Activated naive CD4-positive, alpha-beta T cell treated with anti-CD3 and anti-CD28 coated beads, Interleukin-2, amount 50 U/mL, for 24 hours (primary cell): ENCODE measurements at regions not wholly inside any gene's neighbourhood (a gene's known extent, or its start where the extent isn't known, plus 50 kb on each side); places are given as distances from the start of the nearest gene placed in this dataset.

Source experiments
- H3K27ac Mint-ChIP-seq: one replicate; pipeline ENCODE4 v1.8.0; 2021; ENCODE audit warnings: mild to moderate bottlenecking, mixed read lengths
- H3K27me3 Mint-ChIP-seq: one replicate; pipeline ENCODE4 v1.8.0; 2021; ENCODE audit warnings: mixed read lengths
- H3K36me3 Mint-ChIP-seq: one replicate; pipeline ENCODE4 v1.8.0; 2021; ENCODE audit warnings: mixed read lengths
- H3K4me1 Mint-ChIP-seq: one replicate; pipeline ENCODE4 v1.8.0; 2021; ENCODE audit warnings: mixed read lengths
- H3K4me3 Mint-ChIP-seq: one replicate; pipeline ENCODE4 v1.8.0; 2021; ENCODE audit warnings: mild to moderate bottlenecking, mixed read lengths
- H3K9me3 Mint-ChIP-seq: one replicate; pipeline ENCODE4 v1.8.0; 2021; ENCODE audit warnings: mixed read lengths

DNA sequence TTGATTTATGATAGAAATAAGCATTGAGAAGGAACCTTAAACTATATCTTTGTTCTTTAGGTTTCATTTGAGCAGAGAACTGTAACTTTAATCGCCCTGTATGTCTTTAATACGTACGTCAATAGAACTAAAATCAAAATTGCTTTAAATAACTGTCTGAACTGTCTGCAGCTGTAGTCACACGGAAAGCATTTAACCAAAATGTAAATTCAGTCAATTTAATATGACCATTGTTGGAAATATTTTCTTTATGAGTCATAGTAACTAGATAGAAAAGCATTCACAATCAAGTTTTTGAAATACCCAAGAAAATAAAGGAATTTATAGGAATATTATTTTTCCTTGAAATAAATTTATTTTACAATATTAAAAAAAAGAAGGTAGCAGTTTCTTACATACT lies 157.1 kb upstream of the CDH6 start:
- H3K36me3 Mint-ChIP-seq, result no peaks in the 10 kb centered on the region
- peaks cover 11% of the 10 kb centered on the region for H3K9me3 Mint-ChIP-seq
- H3K27me3 Mint-ChIP-seq, result no peaks in the 10 kb centered on the region
- no peaks in the 10 kb centered on the region for H3K4me1 Mint-ChIP-seq
- no peak overlapping the region for H3K4me3 Mint-ChIP-seq
- H3K27ac Mint-ChIP-seq, result no peak overlapping the region

DNA sequence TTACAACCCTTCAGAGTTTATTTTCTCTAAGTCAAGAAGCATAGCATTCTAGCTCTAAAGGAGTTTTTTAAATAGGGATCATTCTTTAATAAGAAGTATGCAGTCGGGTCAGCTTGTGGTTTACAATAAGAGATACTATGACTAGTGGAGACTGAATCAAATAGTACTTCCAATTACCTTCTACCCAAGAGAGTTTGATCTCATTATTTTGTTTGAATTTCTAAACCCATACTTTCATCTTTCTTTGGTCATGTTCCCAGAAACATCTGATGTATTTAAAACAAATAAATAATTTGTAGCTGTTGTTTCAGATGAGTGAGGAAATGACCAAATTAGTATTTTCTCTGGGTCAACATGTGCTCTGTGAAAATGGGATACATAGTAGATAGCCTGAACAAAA lies 160.2 kb upstream of the CDH6 start:
- H3K4me3 Mint-ChIP-seq, result no peak overlapping the region
- no peak overlapping the region for H3K27ac Mint-ChIP-seq
- H3K36me3 Mint-ChIP-seq, result no peaks in the 10 kb centered on the region
- H3K4me1 Mint-ChIP-seq, result no peaks in the 10 kb centered on the region
- peaks cover 8% of the 10 kb centered on the region for H3K9me3 Mint-ChIP-seq
- no peaks in the 10 kb centered on the region for H3K27me3 Mint-ChIP-seq

DNA sequence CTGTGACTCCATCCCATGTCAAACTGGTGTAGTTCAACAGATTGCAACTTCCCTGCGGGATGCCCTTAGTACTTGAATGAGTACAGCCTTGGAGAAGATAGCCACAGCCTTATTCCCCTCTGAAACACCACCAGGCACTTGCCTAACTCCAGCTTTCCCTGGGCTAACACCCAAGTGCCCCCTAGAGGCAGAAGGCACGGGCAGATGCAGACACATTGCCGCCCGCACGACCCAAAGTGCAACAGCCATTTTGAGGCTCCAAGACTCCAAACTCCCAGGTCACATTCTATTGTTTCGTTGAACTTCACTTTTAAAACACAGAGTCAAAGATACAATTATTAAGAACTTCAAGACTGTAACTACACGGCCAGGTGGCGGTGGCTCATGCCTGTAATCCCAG lies 163.6 kb upstream of the CDH6 start:
- no peaks in the 10 kb centered on the region for H3K4me1 Mint-ChIP-seq
- H3K4me3 Mint-ChIP-seq, result no peak overlapping the region
- H3K36me3 Mint-ChIP-seq, result no peaks in the 10 kb centered on the region
- no peaks in the 10 kb centered on the region for H3K9me3 Mint-ChIP-seq
- no peak overlapping the region for H3K27ac Mint-ChIP-seq
- no peaks in the 10 kb centered on the region for H3K27me3 Mint-ChIP-seq

DNA sequence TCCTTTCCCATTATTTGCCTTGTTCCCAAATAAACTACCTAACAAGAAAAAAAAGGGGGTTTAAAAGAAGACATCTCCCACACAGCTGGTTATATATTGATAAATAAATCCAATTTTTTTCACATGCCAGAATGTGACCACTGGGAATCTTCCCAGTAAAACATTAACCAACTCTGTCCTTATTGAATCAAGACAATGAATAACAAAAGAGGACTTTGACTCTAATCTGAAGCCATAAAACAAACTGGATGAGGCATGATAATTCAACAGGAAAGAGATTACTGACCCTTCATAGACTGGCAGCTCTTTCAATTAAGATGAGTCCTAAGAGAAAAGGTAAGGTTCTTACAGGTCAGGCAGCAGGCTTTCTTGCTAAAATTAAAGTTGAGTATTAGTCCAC lies 165.8 kb upstream of the CDH6 start:
- Mint-ChIP-seq H3K36me3 (no peaks in the 10 kb centered on the region), H3K9me3 (no peaks in the 10 kb centered on the region), H3K27me3 (no peaks in the 10 kb centered on the region), H3K4me3 (no peak overlapping the region), H3K4me1 (no peaks in the 10 kb centered on the region), H3K27ac (no peak overlapping the region)

- no peaks in the 10 kb centered on the region for H3K27me3 Mint-ChIP-seq
- H3K4me1 Mint-ChIP-seq, result no peaks in the 10 kb centered on the region
- H3K4me3 Mint-ChIP-seq, result no peak overlapping the region
- no peak overlapping the region for H3K27ac Mint-ChIP-seq
- H3K36me3 Mint-ChIP-seq, result no peaks in the 10 kb centered on the region
- no peaks in the 10 kb centered on the region for H3K9me3 Mint-ChIP-seq
Measured at GRCh38 chr5:31023105-31023504, 170.4 kb upstream of the CDH6 start.

DNA sequence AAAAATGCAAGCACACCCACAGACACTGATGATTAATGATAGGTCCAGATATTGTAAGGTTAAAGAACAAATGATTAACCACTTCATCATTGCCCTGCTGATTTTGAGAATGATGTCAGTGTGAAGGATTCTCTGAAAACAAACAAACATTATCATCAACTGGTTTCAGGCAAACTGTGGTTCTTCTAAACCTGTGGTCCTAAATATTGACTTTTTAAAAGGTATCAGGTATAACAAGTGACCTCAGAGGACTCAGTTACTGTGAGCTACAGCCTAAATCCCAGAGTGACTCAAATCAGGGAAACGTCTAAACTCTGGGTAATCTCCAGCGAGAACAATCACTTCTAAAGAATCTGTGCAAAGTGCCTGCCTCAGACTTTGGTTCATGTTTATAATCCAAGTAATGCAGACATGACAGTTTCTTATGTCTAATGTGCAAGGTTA lies 172.3 kb upstream of the CDH6 start:
- no peak overlapping the region for H3K27ac Mint-ChIP-seq

DNA sequence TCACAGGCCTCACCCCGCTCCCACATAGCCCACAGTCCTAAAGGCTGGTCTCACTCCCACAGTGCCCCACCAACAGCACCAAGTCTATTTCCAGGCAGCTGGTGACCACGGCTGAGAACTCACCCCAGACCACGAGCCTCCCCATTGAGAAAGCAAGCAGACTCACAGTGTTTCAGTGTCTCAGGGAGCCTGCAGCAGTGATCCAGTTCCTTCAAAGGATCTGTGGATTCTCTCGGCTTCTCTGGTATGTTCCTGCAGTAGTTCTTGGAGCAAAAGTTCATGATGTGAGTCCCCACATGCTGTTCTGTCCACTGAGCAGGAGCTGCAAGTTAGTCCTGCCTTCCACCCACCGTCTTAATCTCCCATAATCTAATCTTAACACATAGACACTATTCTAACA lies 185.3 kb upstream of the CDH6 start:
- H3K36me3 Mint-ChIP-seq, result no peaks in the 10 kb centered on the region
- no peaks in the 10 kb centered on the region for H3K4me1 Mint-ChIP-seq
- no peak overlapping the region for H3K4me3 Mint-ChIP-seq
- no peaks in the 10 kb centered on the region for H3K27me3 Mint-ChIP-seq
- H3K27ac Mint-ChIP-seq, result no peak overlapping the region
- peaks cover 18% of the 10 kb centered on the region for H3K9me3 Mint-ChIP-seq

More for the DNA sequence above, 172.3 kb upstream of the CDH6 start:
- Mint-ChIP-seq H3K4me1 (no peaks in the 10 kb centered on the region), H3K9me3 (peaks cover 4% of the 10 kb centered on the region), H3K36me3 (no peaks in the 10 kb centered on the region), H3K27me3 (no peaks in the 10 kb centered on the region), H3K4me3 (no peak overlapping the region)

- H3K9me3 Mint-ChIP-seq, result peaks cover 18% of the 10 kb centered on the region
- no peaks in the 10 kb centered on the region for H3K27me3 Mint-ChIP-seq
- H3K4me1 Mint-ChIP-seq, result no peaks in the 10 kb centered on the region
- H3K36me3 Mint-ChIP-seq, result no peaks in the 10 kb centered on the region
- no peak overlapping the region for H3K27ac Mint-ChIP-seq
- no peak overlapping the region for H3K4me3 Mint-ChIP-seq
Measured at GRCh38 chr5:31007672-31008071, 185.8 kb upstream of the CDH6 start.

DNA sequence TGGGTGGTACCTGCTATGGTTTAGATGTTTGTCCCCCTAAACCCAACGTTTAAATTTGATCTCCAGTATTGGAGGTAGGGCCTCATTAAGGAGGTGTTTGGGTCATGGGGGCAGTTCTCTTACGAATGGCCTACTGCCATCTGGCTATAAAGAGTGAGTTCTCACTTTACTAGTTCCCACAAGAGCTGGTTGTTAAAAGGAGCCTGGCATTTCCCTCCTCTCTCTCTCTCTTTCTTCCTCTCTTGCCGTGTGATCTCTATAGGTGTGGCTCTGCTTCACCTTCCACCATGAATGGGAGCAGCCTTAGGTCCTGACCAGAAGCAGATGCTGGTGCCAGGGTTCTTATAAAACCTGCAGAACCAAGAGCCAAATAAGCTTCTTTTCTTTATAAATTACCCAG lies 193.2 kb upstream of the CDH6 start:
- no peak overlapping the region for H3K4me3 Mint-ChIP-seq
- H3K27ac Mint-ChIP-seq, result no peak overlapping the region
- no peaks in the 10 kb centered on the region for H3K36me3 Mint-ChIP-seq
- no peaks in the 10 kb centered on the region for H3K4me1 Mint-ChIP-seq
- peaks cover 9% of the 10 kb centered on the region for H3K9me3 Mint-ChIP-seq
- H3K27me3 Mint-ChIP-seq, result no peaks in the 10 kb centered on the region

DNA sequence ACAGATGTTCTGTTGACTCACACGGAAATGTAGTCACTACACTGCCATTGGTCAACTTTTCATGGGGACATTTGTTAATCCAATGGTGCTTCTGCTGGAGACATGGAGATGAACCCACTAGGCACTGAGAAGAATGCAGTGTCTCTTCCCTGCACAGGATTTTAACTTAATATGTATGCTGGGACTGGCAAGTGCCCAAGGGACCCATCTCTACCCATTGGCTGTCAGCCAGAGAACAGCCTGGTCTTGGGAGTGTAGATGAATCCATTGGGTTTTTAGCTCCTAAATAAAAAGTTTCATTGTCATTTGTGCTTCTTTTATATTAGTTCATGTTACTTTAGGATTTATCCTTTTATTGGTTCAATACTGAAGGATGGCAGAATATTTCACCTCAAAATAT lies 195.8 kb upstream of the CDH6 start:
- no peaks in the 10 kb centered on the region for H3K4me1 Mint-ChIP-seq
- H3K27ac Mint-ChIP-seq, result no peak overlapping the region
- no peaks in the 10 kb centered on the region for H3K9me3 Mint-ChIP-seq
- H3K27me3 Mint-ChIP-seq, result no peaks in the 10 kb centered on the region
- H3K36me3 Mint-ChIP-seq, result no peaks in the 10 kb centered on the region
- no peak overlapping the region for H3K4me3 Mint-ChIP-seq

GRCh38 chr5:30994902-30995301 lies 198.6 kb upstream of the CDH6 start:
- Mint-ChIP-seq H3K4me3 (no peak overlapping the region), H3K9me3 (no peaks in the 10 kb centered on the region), H3K27me3 (no peaks in the 10 kb centered on the region), H3K36me3 (no peaks in the 10 kb centered on the region), H3K4me1 (no peaks in the 10 kb centered on the region), H3K27ac (no peak overlapping the region)

DNA sequence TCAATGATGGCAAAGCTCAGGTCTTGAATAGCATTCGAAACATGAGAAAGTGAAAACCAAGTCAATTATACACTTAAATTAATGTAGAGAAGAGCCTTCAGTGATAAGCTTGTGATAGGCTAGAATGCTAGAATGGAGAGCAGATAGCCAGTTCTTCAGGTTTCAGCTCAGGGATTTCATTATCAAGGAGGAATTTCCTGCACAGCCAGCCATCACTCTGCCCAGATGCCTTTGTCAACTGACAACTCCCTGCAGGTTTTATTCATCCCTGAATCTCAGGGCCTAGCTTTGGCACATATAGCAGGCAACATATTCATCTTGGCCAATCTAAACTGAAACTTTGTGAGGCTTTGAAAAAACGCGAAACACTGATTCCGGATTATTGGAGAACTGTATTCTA lies 199.3 kb upstream of the CDH6 start:
- no peaks in the 10 kb centered on the region for H3K4me1 Mint-ChIP-seq
- no peaks in the 10 kb centered on the region for H3K9me3 Mint-ChIP-seq
- H3K36me3 Mint-ChIP-seq, result no peaks in the 10 kb centered on the region
- no peaks in the 10 kb centered on the region for H3K27me3 Mint-ChIP-seq
- no peak overlapping the region for H3K4me3 Mint-ChIP-seq
- no peak overlapping the region for H3K27ac Mint-ChIP-seq

- H3K27ac Mint-ChIP-seq, result no peak overlapping the region
- H3K27me3 Mint-ChIP-seq, result no peaks in the 10 kb centered on the region
- no peaks in the 10 kb centered on the region for H3K36me3 Mint-ChIP-seq
- H3K9me3 Mint-ChIP-seq, result peaks cover 2% of the 10 kb centered on the region
- no peaks in the 10 kb centered on the region for H3K4me1 Mint-ChIP-seq
- no peak overlapping the region for H3K4me3 Mint-ChIP-seq
Measured at GRCh38 chr5:30991462-30991861, 202.0 kb upstream of the CDH6 start.

DNA sequence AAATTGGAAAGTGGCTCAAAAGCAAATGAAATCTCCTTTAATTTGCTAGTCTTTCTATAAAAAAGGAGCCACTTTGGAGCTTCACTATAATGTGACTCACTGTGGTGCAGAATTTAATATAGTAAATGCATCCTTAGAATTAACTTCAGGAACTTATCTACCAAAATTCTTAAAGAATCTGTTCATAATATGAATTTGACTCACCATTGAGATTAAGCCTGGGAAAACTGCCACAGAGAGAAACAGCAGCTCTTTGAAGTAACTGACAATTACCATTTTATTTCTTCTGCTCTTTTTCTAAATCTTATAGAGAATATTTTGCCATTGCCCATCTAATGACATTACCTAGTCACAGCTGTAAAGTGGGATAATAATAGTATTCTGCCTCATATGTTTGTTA lies 211.9 kb upstream of the CDH6 start:
- H3K36me3 Mint-ChIP-seq, result no peaks in the 10 kb centered on the region
- H3K4me3 Mint-ChIP-seq, result no peak overlapping the region
- no peaks in the 10 kb centered on the region for H3K27me3 Mint-ChIP-seq
- peaks cover 9% of the 10 kb centered on the region for H3K9me3 Mint-ChIP-seq
- H3K27ac Mint-ChIP-seq, result no peak overlapping the region
- H3K4me1 Mint-ChIP-seq, result no peaks in the 10 kb centered on the region

DNA sequence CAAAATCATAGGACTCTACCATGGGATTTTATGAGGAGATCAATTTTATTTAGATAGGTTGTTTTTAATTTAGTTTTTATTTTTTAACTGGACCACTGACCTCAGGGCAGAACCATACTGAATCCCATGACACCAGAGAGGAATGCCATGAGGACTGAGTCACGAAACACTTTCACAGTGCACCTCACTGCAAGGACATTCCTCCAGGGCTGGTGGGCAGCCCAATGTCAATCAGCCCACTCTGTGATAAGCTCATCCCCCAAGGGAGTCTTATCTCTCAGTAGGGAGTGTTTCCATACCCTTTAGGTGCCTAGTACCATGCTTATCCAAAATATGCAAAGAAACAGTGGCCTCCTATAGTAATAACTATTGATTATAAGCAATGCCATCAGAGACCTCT lies 224.5 kb upstream of the CDH6 start:
- Mint-ChIP-seq H3K27ac (no peak overlapping the region), H3K9me3 (peaks cover 6% of the 10 kb centered on the region), H3K36me3 (no peaks in the 10 kb centered on the region), H3K4me3 (no peak overlapping the region), H3K4me1 (no peaks in the 10 kb centered on the region), H3K27me3 (no peaks in the 10 kb centered on the region)

- Mint-ChIP-seq H3K36me3 (no peaks in the 10 kb centered on the region), H3K4me3 (no peak overlapping the region), H3K27me3 (no peaks in the 10 kb centered on the region), H3K9me3 (peaks cover 6% of the 10 kb centered on the region), H3K27ac (no peak overlapping the region), H3K4me1 (no peaks in the 10 kb centered on the region)
Measured at GRCh38 chr5:30960036-30960435, 233.4 kb upstream of the CDH6 start.

- H3K9me3 Mint-ChIP-seq, result no peaks in the 10 kb centered on the region
- H3K4me3 Mint-ChIP-seq, result no peak overlapping the region
- no peaks in the 10 kb centered on the region for H3K27me3 Mint-ChIP-seq
- H3K27ac Mint-ChIP-seq, result no peak overlapping the region
- no peaks in the 10 kb centered on the region for H3K4me1 Mint-ChIP-seq
- H3K36me3 Mint-ChIP-seq, result no peaks in the 10 kb centered on the region
Measured at GRCh38 chr5:30959238-30959637, 234.2 kb upstream of the CDH6 start.

- no peak overlapping the region for H3K27ac Mint-ChIP-seq
- H3K36me3 Mint-ChIP-seq, result no peaks in the 10 kb centered on the region
- H3K9me3 Mint-ChIP-seq, result no peaks in the 10 kb centered on the region
- H3K27me3 Mint-ChIP-seq, result no peaks in the 10 kb centered on the region
- H3K4me1 Mint-ChIP-seq, result no peaks in the 10 kb centered on the region
- H3K4me3 Mint-ChIP-seq, result no peak overlapping the region
Measured at GRCh38 chr5:30957591-30957990, 235.9 kb upstream of the CDH6 start.
